Left renal pelvis (tissue), 4 donors: ENCODE measurements at regions not wholly inside any gene's neighbourhood (a gene's known extent, or its start where the extent isn't known, plus 50 kb on each side); places are given as distances from the start of the nearest gene placed in this dataset.

Experiments
- DNase-seq, 4 donors: peaks; one replicate each; pipeline ENCODE4 v3.0.0-alpha.2; 2013; ENCODE audit warnings: low read depth in 4 of 4, low spot score in 3 of 4

- DNase-seq = no peak
Observed at GRCh38 chr2:220246386-220246785, 619.0 kb downstream of the SLC4A3 start.

GRCh38 chr2:220247588-220248350 is 620.3 kb downstream of the SLC4A3 start:
- DNase-seq = no peak

DNA sequence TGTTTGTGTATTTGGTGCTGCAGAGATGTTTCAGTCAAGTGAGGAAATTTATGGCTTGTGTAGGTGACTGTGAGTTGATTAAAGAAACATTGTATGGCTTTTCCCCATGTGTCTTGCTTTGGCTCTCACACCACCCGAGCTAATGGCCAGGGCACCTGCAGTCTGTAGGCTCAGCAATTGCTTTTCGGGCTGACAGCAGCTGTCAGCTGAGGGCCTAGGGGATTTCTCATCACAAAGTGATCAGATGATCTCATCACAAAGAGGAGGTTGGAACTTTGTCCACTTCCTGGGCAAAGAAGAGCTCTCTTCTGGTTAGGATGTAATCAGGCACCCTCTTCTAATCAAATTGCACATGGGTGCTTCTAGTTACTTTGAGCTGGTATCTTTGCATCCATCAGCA is 632.2 kb downstream of the SLC4A3 start:
- DNase-seq = no peak

- DNase-seq = no peak
Observed at GRCh38 chr2:220263300-220263699, 635.9 kb downstream of the SLC4A3 start.

DNA sequence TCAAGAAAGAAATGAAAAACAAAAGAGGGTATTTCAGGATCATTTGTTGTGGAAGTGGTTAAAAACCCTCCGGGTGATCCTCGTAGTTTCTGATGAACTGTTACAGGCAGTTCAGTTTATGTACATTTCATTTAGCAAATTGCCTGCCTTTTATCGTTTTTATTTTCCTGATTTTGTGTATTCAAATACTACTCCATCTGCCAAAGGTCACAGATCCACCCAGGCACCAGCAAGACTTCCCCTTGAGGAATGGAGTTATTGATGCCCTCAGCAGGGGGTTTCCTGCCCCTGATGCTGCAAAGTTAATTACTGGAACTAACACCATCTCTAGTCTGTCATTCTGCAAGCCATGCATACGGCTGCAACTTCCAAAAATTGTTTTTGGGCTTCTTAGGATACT is 641.9 kb downstream of the SLC4A3 start:
- no peak for DNase-seq

GRCh38 chr2:220270481-220271070 is 643.1 kb downstream of the SLC4A3 start:
- no peak for DNase-seq

DNA sequence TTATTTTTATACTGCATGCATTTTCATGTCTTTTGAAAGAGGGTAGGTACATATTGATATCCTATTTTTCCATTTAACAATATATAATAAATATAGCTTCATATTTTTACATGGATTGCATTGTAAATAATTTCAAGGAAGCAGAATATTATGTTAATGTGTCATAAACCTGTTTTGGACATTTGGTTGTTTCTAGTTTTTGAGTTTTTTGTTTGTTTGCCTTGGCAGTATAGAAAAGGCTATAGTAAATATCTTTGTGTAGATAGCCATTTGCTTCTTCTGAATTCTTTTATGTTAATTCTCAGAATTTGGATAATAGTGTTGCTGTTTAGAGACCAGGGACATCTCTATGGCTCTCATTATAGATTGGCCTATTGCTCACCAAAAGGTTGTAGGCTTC is 645.2 kb downstream of the SLC4A3 start:
- no peak for DNase-seq

DNA sequence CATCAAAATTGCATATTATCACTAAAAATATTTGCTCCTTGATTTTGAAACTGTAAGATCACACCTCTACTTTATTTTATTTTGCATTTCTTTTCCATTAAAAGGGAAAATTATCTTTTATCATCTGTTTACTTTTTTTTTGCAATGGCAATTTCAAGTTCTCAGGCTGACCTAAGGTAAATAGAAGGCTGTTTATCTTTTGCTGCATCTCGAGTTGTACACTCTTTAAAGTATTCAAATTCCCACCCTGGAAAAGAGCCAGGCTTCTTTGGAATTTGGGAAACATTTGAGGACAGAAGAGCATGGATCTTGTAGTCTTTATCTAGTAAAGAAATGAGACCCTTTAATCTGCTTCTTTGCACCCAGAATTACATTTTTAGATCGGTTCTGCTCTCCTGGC is 645.7 kb downstream of the SLC4A3 start:
- DNase-seq = no peak

DNA sequence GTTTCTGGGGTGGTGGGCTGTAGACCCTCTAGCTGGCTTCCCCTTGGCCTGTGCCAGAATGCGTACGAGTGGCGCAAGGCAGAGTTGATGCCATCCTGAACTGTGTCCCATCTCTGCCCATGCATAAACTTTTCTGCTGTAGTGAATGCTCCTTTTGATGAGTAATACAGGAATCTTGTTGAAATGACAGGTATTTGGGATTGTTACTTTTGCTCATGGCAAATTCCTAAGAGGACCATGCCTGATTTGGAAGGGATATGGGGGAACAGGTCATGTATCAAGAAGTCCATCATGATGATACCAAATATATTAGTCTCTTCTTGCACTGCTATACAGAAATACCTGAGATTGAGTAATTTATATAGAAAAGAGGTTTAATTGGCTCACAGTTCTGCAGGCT is 648.0 kb downstream of the SLC4A3 start:
- DNase-seq = no peak

GRCh38 chr2:220276741-220277444 is 649.5 kb downstream of the SLC4A3 start:
- no peak for DNase-seq

- DNase-seq = no peak
Observed at GRCh38 chr2:220277445-220277975, 650.1 kb downstream of the SLC4A3 start.

GRCh38 chr2:220278022-220278421 is 650.6 kb downstream of the SLC4A3 start:
- DNase-seq = no peak

GRCh38 chr2:220279372-220279771 is 651.9 kb downstream of the SLC4A3 start:
- no peak for DNase-seq

DNA sequence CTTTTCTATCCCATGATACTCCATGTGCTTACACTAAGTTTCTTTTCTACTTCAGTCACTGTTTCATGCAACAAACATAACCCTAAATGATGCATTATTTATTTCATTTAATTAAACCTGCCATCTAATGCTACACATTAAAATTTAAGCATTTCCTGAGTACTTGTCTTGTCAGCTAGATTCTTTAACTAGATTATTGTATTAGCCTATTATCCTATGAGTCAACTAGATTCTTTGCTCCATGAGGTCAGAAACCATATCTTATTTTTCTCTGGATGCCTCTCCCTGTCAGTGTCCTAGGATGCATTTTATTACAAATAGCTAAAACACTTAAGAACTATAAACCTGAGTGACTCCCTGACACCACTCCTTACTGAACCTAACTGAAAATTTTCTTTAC is 652.4 kb downstream of the SLC4A3 start:
- no peak for DNase-seq

DNA sequence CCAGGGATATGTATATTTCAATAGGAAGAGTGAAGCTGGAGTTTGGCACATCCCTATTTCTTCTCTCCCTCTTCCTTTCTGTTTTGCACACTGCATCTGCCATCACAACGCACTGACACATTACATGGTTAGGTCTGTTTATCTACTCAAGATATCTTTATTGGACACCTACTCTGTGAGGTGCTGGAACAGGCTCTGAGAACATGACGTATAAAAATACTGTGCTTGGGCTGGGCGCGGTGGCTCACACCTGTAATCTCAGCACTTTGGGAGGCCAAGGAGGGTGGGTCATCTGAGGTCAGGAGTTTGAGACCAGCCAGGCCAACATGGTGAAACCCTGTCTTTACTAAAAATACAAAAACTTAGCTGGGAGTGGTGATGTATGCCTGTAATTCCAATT is 653.3 kb downstream of the SLC4A3 start:
- no peak for DNase-seq

GRCh38 chr2:220281771-220282170 is 654.3 kb downstream of the SLC4A3 start:
- no peak for DNase-seq

DNA sequence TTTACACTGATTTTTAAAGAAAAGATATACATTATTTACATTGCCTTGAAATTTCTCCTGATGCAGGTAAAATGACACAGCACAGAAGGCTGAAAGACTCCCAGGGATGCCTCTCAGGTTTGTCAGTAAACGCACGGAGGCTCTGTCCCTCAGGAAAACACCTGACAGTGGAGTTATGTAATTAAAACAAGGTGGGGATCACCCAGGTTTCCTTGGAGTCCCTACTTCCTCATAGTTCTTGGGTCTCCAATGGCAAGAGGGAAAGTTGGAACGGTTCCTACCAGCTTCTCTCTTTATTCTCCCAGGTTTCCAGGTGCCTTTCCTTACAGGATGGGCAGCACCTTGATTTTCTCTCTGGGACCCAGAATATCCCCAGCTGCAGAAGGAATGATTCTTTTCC is 654.8 kb downstream of the SLC4A3 start:
- DNase-seq = no peak

GRCh38 chr2:220293966-220294365 is 666.5 kb downstream of the SLC4A3 start:
- no peak for DNase-seq

DNA sequence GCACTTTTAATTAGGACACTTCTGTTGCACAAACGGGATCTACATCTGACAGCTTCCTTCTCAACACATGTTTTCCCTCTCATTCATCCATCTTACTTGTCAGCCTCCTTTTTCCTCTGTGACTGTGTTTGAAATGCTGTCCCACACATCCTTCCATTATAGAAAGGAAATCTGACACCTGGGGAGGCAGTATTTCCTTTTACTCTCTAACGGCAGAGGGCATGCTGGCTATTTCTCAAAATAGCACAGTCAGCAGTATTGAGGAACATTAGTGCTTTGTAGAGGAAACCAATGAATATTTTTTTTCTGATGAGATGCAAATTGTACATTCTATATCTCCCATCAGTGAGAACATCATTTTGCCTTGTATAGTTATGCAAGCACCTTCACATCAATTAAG is 668.7 kb downstream of the SLC4A3 start:
- DNase-seq = peak in 3 of 4 donors; percentile 32 to 55 (median 35)

DNA sequence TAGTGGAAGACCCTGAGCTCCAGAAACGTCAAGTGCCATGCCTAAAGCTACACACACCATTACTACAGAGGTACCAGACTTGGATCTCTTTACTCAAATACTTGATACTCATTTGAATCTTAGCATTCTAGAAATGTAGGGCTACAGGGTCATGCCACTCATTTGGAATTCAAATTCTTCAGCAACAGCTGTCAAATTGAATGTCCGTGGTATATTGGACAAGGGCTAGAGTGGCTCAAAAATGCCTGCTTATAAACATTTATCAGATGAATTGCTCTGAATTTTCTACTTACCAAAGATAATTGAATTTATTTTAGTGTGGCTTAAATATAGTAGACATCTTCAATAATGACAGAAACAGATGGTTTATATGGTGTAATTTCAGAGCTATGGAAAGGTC is 669.7 kb downstream of the SLC4A3 start:
- no peak for DNase-seq

DNA sequence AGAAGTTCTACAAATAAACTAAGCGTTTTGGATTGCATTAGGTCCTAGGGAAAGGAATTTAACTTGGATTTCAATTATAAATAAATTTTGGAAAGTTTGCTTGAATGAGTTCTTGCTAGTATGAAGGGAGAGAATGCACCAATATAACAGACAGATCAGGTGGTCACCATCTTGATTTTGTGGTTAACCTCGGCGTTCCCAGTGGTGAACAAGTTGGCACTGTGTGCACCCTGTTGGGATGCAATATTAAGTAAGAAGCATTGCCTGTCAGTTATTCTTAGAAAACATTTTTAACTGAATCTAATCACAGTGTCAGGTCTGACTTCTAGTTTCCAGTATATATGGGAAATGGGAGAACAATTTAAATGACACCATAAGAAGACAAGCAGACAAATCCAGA is 673.4 kb downstream of the SLC4A3 start:
- no peak for DNase-seq

- no peak for DNase-seq
Observed at GRCh38 chr2:220302756-220303155, 675.3 kb downstream of the SLC4A3 start.
